Ovary (tissue), 3 donors: ENCODE measurements at regions not wholly inside any gene's neighbourhood (a gene's known extent, or its start where the extent isn't known, plus 50 kb on each side); places are given as distances from the start of the nearest gene placed in this dataset.

ENCODE experiments used
- CTCF ChIP-seq, 3 donors: fragments of 450-650 bp in 2 of 3; fragments of 200-600 bp in 1 of 3; IDR thresholded peaks; one replicate each; pipeline versions ENCODE4 v1.5.1 to v1.8.0; 2016 to 2022; ENCODE audit warnings: antibody characterized with exemption in 3 of 3, mild to moderate bottlenecking in 1 of 3
- POLR2A ChIP-seq: fragments of 450-650 bp; IDR thresholded peaks from one replicate; pipeline ENCODE4 v1.6.1; 2017; ENCODE audit warnings: antibody characterized with exemption, mild to moderate bottlenecking, moderate library complexity
- donor health status: DM: no; HTN: no; CAD: no.

GRCh38 chr3:72296477-72297111 is 511.6 kb upstream of the PROK2 start:
- TF ChIP-seq CTCF (IDR thresholded peaks at IDR 0.05) = no peak
- no peak for TF ChIP-seq POLR2A
